ENCODE measurements at regions not wholly inside any gene's neighbourhood (a gene's known extent, or its start where the extent isn't known, plus 50 kb on each side); places are given as distances from the start of the nearest gene placed in this dataset.

DNA sequence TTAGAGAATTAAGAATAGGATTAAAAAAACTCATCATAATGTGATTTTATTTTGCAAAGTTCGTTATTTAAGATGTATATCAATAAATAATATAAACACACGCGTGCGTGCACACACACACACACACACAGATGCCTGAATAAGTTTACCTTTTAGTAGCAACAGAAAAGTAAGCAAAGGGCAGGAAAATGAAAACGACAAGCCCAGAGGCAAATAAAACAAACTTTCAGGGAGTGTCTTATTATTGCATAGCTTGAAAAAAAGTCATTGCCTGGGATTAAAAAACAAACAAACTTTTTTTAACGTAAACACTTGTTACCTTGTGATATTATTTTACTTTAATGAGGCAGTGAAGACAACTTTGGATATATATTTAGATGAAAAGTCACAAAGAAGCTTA lies 226.4 kb downstream of the BAMBI start:
- TF ChIP-seq EZH2 (IDR thresholded peaks at IDR 0.05) (no peak), POLR2AphosphoS5 (IDR thresholded peaks at IDR 0.05; ENCODE audit: borderline replicate concordance, low read depth, low read length) (no peak), FOXP2 (optimal IDR thresholded peaks at IDR 0.05; ENCODE audit: control extremely low read depth, extremely low read length, insufficient read depth) (no peak)
